Liver (tissue), 8 donors: ENCODE measurements at regions not wholly inside any gene's neighbourhood (a gene's known extent, or its start where the extent isn't known, plus 50 kb on each side); places are given as distances from the start of the nearest gene placed in this dataset.

ENCODE experiments used
- DNase-seq: peaks from one replicate; pipeline ENCODE4 v3.0.0-alpha.2; 2017; ENCODE audit warnings: low spot score
- H3K27ac ChIP-seq, 2 donors: one replicate each; pipeline ENCODE4 v1.7.0; 2013; ENCODE audit warnings: inconsistent platforms in 2 of 2, low read length in 2 of 2, control low read depth in 1 of 2, low read depth in 1 of 2, mild to moderate bottlenecking in 1 of 2
- H3K27me3 ChIP-seq, 4 donors: one replicate each; pipeline versions ENCODE4 v1.6.1 to v1.7.0; 2013; ENCODE audit warnings: low read length in 3 of 4, inconsistent platforms in 1 of 4, mild to moderate bottlenecking in 1 of 4, moderate library complexity in 1 of 4; ENCODE audit not compliant: control insufficient read depth in 4 of 4, insufficient read depth in 4 of 4
- H3K36me3 ChIP-seq, 4 donors: one replicate each; pipeline versions ENCODE4 v1.6.1 to v1.7.0; 2013; ENCODE audit warnings: low read length in 3 of 4, mild to moderate bottlenecking in 3 of 4, low read depth in 1 of 4, moderate library complexity in 1 of 4; ENCODE audit not compliant: control insufficient read depth in 4 of 4, insufficient read depth in 3 of 4
- H3K4me1 ChIP-seq, 4 donors: one replicate each; pipeline versions ENCODE4 v1.6.1 to v1.7.0; 2013; ENCODE audit warnings: low read length in 3 of 4, mild to moderate bottlenecking in 3 of 4, moderate library complexity in 1 of 4; ENCODE audit not compliant: control insufficient read depth in 4 of 4, insufficient read depth in 4 of 4
- H3K4me3 ChIP-seq, 3 donors: one replicate each; pipeline versions ENCODE4 v1.6.1 to v1.7.0; 2013; ENCODE audit warnings: low read length in 3 of 3, control low read depth in 1 of 3, low read depth in 1 of 3, mild to moderate bottlenecking in 1 of 3
- H3K9ac ChIP-seq, 2 donors: one replicate each; pipeline ENCODE4 v1.7.0; 2013; ENCODE audit warnings: low read length in 2 of 2, mild to moderate bottlenecking in 2 of 2, moderate library complexity in 2 of 2, control low read depth in 1 of 2, low read depth in 1 of 2
- H3K9me3 ChIP-seq, 4 donors: one replicate each; pipeline versions ENCODE4 v1.6.1 to v1.7.0; 2013; ENCODE audit warnings: low read length in 3 of 4; ENCODE audit not compliant: control insufficient read depth in 4 of 4
- EGR1 ChIP-seq, 2 donors: IDR thresholded peaks; 2 replicates each; pipeline ENCODE4 v1.6.1; 2016 to 2018; ENCODE audit warnings: antibody characterized with exemption in 2 of 2, low read depth in 2 of 2
- FOXA2 ChIP-seq: IDR thresholded peaks from 2 replicates; pipeline ENCODE4 v1.6.1; 2016; ENCODE audit warnings: antibody characterized with exemption
- GABPA ChIP-seq, 2 donors: IDR thresholded peaks in 1 of 2; conservative IDR thresholded peaks in 1 of 2; 2 replicates each; pipeline ENCODE4 v1.6.1; 2016; ENCODE audit warnings: antibody characterized with exemption in 2 of 2, mild to moderate bottlenecking in 1 of 2, moderate library complexity in 1 of 2
- HNF4A ChIP-seq, 2 donors: conservative IDR thresholded peaks; 2 replicates each; pipeline ENCODE4 v1.6.1; 2016; ENCODE audit warnings: antibody characterized with exemption in 2 of 2, mild to moderate bottlenecking in 2 of 2
- NR2F2 ChIP-seq: IDR thresholded peaks from 2 replicates; pipeline ENCODE4 v1.6.1; 2016; ENCODE audit warnings: antibody characterized with exemption
- RAD21 ChIP-seq, 2 donors: IDR thresholded peaks; 2 replicates each; pipeline ENCODE4 v1.6.1; 2016; ENCODE audit warnings: antibody characterized with exemption in 2 of 2, mild to moderate bottlenecking in 2 of 2
- RXRA ChIP-seq, 2 donors: IDR thresholded peaks; 2 replicates each; pipeline ENCODE4 v1.6.1; 2017 to 2018; ENCODE audit warnings: antibody characterized with exemption in 2 of 2, mild to moderate bottlenecking in 1 of 2
- TAF1 ChIP-seq: conservative IDR thresholded peaks from 2 replicates; pipeline ENCODE4 v1.6.1; 2016; ENCODE audit warnings: antibody characterized with exemption, mild to moderate bottlenecking
- YY1 ChIP-seq: IDR thresholded peaks from 2 replicates; pipeline ENCODE4 v1.6.1; 2016; ENCODE audit warnings: antibody characterized with exemption, mild to moderate bottlenecking
- WGBS: extraction: QIAGEN DNeasy Blood & Tissue Kit; methylation state at CpG from one replicate; pipeline ENCODE4 v1.1.7; 2013; 5-methylcytosine and 5-hydroxymethylcytosine counted together
- TF ChIP-seq, protein P1 (sequence below): IDR thresholded peaks from 2 replicates; pipeline ENCODE4 v1.6.1; 2016; ENCODE audit warnings: antibody characterized with exemption
- TF ChIP-seq, protein P2 (sequence below): IDR thresholded peaks from 2 replicates; pipeline ENCODE4 v1.6.1; 2016; ENCODE audit warnings: antibody characterized with exemption, mild to moderate bottlenecking
- TF ChIP-seq, protein P3 (sequence below): IDR thresholded peaks from 2 replicates; pipeline ENCODE4 v1.6.1; 2016; ENCODE audit warnings: antibody characterized with exemption
- TF ChIP-seq, protein P4 (sequence below): fragments of 150-350 bp; IDR thresholded peaks from 2 replicates; pipeline ENCODE4 v1.5.1; 2017; ENCODE audit warnings: improper control_type of control experiment, low read depth, low read length; ENCODE audit not compliant: missing input control
- donor health status: healthy.
- donor health status: healthy.
- donor health status: healthy.
- donor health status: healthy.
- donor health status: healthy.

DNA sequence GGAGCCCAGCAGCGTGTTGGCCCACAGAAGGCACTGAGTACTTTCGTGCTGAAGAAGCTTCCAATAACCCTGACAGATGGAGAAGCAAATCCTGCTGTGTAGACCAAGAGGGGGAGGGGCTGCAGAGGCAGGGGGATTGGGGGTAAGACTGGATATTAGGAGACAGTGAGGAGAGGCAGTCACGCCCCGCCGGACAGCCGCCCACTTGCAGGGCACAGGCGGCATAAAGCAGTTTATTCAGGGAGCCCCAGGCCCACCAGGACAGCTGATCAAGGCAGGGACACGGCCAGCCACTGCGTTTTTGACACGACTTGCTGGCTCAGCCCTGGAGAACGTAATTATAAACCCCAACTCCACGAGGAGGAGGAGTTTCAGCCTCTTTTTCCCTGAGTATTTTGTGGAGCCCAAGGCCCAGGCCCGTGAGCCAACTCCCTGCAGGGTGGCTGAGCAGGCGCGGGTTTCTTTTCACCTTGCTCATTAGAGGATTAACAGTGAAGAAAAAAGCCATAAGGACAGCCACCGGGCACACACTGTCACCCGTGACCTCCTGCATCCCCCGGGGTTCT lies 177.9 kb downstream of the TFAP2C start:
- Histone ChIP-seq H3K9ac (no peak overlapping the region), H3K9me3 (no peaks in the 10 kb centered on the region), H3K27ac (no peak overlapping the region), H3K4me1 (no peaks in the 10 kb centered on the region), H3K27me3 (no peaks in the 10 kb centered on the region), H3K4me3 (no peak overlapping the region), H3K36me3 (no peaks in the 10 kb centered on the region)
- TF ChIP-seq YY1 (no peak), HNF4A (conservative IDR thresholded peaks at IDR 0.05) (no peak), EGR1 (IDR thresholded peaks at IDR 0.05; ENCODE audit: low read depth in 2 of 2) (no peak), FOXA2 (no peak)
- TF ChIP-seq, protein P1, sequence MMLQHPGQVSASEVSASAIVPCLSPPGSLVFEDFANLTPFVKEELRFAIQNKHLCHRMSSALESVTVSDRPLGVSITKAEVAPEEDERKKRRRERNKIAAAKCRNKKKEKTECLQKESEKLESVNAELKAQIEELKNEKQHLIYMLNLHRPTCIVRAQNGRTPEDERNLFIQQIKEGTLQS = no peak
- TF ChIP-seq, protein P2, sequence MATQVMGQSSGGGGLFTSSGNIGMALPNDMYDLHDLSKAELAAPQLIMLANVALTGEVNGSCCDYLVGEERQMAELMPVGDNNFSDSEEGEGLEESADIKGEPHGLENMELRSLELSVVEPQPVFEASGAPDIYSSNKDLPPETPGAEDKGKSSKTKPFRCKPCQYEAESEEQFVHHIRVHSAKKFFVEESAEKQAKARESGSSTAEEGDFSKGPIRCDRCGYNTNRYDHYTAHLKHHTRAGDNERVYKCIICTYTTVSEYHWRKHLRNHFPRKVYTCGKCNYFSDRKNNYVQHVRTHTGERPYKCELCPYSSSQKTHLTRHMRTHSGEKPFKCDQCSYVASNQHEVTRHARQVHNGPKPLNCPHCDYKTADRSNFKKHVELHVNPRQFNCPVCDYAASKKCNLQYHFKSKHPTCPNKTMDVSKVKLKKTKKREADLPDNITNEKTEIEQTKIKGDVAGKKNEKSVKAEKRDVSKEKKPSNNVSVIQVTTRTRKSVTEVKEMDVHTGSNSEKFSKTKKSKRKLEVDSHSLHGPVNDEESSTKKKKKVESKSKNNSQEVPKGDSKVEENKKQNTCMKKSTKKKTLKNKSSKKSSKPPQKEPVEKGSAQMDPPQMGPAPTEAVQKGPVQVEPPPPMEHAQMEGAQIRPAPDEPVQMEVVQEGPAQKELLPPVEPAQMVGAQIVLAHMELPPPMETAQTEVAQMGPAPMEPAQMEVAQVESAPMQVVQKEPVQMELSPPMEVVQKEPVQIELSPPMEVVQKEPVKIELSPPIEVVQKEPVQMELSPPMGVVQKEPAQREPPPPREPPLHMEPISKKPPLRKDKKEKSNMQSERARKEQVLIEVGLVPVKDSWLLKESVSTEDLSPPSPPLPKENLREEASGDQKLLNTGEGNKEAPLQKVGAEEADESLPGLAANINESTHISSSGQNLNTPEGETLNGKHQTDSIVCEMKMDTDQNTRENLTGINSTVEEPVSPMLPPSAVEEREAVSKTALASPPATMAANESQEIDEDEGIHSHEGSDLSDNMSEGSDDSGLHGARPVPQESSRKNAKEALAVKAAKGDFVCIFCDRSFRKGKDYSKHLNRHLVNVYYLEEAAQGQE = no peak
- TF ChIP-seq, protein P3, sequence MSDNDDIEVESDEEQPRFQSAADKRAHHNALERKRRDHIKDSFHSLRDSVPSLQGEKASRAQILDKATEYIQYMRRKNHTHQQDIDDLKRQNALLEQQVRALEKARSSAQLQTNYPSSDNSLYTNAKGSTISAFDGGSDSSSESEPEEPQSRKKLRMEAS = no peak
- TF ChIP-seq, protein P4, sequence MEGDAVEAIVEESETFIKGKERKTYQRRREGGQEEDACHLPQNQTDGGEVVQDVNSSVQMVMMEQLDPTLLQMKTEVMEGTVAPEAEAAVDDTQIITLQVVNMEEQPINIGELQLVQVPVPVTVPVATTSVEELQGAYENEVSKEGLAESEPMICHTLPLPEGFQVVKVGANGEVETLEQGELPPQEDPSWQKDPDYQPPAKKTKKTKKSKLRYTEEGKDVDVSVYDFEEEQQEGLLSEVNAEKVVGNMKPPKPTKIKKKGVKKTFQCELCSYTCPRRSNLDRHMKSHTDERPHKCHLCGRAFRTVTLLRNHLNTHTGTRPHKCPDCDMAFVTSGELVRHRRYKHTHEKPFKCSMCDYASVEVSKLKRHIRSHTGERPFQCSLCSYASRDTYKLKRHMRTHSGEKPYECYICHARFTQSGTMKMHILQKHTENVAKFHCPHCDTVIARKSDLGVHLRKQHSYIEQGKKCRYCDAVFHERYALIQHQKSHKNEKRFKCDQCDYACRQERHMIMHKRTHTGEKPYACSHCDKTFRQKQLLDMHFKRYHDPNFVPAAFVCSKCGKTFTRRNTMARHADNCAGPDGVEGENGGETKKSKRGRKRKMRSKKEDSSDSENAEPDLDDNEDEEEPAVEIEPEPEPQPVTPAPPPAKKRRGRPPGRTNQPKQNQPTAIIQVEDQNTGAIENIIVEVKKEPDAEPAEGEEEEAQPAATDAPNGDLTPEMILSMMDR = no peak
- no peak for DNase-seq
- 67% methylated on average over 18 of the region's 18 CpGs for WGBS

DNA sequence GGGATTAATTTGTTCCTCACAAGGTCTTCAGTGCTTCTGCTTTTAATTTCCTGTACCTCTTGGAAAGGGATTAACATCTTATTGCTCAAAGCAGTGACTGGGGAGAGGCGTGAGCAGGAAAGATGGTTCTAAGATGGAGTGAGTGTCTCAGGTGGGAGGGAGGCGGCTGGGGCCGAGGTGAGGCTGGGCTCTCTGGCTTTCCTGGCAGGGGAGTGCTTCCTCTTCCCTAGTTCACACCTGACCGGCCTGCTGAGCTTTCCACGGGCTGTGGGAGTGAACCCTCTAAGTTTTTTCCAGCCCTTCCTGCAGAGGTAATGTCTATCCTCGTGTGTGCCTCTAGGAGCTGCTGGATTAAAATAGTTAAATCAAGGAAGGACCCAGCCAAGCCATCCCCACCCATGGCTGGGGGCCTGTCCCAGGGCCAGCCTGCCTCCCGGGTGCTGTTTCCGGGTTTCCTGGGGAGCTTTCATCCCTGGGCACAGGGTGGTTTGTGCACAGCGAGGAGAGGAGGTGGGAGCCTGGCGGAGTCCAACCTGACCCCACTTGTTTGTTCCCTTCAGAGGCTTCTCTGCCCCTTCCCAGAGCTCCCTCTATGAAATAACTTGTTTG lies 179.1 kb downstream of the TFAP2C start:
- Histone ChIP-seq H3K4me3 (no peak overlapping the region), H3K27ac (no peak overlapping the region), H3K9me3 (no peaks in the 10 kb centered on the region), H3K27me3 (no peaks in the 10 kb centered on the region), H3K9ac (no peak overlapping the region), H3K36me3 (no peaks in the 10 kb centered on the region), H3K4me1 (no peaks in the 10 kb centered on the region)
- TF ChIP-seq RXRA (IDR thresholded peaks at IDR 0.05) (no peak), TAF1 (no peak), FOXA2 (no peak), GABPA (IDR thresholded peaks at IDR 0.05 in 1 of 2, conservative IDR thresholded peaks at IDR 0.05 in 1 of 2) (no peak), NR2F2 (no peak), RAD21 (IDR thresholded peaks at IDR 0.05) (no peak)
- TF ChIP-seq, protein P1 = no peak
- 47% methylated on average over 10 of the region's 10 CpGs for WGBS
- DNase-seq = no peak
